GM19240 (cell line): ENCODE measurements at regions not wholly inside any gene's neighbourhood (a gene's known extent, or its start where the extent isn't known, plus 50 kb on each side); places are given as distances from the start of the nearest gene placed in this dataset.
"Not testable (repeated sequence)": the region's sequence is repeated elsewhere in the genome, so short reads cannot be mapped to it uniquely, and the experiment has no call there.

Experiments
- DNase-seq: peaks from one replicate; pipeline ENCODE4 v3.0.0; 2011; ENCODE audit warnings: low spot score; ENCODE audit not compliant: insufficient read length

- no peak for DNase-seq
Measured at GRCh38 chr1:101185421-101185820, 51.4 kb upstream of the S1PR1 start.

GRCh38 chr1:101183388-101183699, 53.5 kb upstream of the S1PR1 start:
- no peak for DNase-seq

- no peak for DNase-seq
Measured at GRCh38 chr1:101182627-101183387, 54.0 kb upstream of the S1PR1 start.

GRCh38 chr1:101181930-101182329, 54.9 kb upstream of the S1PR1 start:
- DNase-seq: no peak

DNA sequence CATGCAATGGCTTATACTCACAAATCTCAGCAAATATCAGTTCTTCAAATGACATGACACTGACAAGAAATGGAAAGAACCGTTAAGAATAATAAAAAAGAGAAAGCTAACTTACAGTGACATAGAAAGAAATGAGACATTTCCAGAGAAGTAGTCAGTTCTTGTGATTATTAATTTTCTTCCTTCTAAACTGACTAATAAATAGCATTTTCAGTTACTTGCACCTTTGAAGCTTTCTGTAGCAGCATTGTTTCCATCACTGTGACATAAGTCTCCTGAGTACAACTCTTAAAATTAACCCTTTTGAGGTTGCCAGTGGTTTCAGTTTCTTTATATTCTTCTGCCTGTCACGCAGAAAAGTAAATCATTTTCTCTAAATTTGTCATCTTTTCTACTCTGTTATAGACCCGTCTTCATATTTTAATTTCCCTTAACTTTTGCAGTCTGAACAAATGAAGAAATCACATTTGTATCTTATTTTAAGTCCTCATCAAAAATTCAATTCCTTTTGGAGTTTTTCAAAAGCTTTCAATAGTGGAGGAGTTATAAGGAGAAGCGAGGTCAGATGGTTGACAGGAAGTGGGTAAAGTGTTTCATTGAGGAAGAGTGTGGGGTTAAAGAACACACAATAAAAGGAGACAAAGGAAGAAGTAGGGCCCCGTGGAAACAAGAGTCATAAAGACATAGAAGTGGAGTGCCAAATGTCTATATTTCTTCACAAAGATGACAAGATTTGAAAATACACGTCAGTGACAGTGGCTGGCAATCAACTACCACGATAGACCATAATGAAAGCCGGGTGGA, 57.9 kb upstream of the S1PR1 start:
- DNase-seq: peak; percentile 28

DNA sequence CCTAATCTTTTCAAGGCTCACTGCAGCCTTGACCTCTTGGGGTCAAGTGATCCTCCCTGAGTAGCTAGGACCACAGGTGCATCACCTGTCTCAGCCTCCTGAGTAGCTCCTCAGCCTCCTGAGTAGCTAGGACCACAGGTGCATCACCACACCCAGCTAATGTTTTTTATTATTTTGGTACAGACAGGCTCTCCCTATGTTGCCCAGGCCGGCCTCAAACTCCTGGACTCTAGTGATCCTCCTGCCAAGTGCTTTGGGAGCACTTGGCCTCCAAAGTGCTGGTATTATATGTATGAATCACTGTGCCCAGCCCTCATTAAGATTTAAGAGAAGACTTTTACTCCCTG, 58.5 kb upstream of the S1PR1 start:
- peak; percentile 2 for DNase-seq

GRCh38 chr1:101175886-101176285, 60.9 kb upstream of the S1PR1 start:
- no peak for DNase-seq

DNA sequence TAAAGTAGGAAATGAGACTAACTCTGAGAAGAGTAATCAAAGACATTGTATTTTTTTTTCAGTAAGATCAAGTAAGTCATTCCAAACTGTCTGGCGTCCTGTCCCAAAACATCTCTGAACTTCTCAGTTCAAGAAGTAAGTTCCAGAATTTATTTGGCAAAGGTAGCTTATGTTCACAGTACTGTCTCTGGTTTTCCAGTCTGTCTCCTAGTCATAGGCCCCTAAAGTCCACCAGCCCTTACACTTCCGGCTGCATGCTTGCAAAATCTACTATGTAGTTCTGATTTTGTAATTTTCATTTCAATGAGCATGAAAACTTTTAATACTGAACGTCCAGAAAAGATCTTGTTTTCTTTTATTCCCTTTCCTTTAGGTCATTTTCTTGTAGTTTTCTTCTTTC, 61.4 kb upstream of the S1PR1 start:
- no peak for DNase-seq

DNA sequence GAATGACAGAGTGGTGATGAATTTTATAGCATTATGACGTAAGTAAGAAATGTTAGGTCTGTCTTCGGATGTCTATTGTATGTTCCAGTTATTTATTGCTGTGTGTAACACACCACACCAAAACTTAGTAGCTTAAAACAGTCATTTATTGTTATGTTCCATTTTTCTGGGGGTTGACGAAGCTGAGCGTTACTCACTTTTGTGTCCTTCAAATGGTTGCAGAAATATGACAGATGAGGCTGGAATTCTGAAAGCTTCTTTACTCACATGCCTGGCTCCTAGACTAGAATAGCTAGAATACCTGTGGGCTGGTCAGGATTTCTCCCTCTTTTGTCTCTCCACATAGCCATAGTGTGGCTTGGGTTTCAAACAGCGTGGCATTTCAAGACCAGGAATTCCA, 62.1 kb upstream of the S1PR1 start:
- DNase-seq: no peak

DNA sequence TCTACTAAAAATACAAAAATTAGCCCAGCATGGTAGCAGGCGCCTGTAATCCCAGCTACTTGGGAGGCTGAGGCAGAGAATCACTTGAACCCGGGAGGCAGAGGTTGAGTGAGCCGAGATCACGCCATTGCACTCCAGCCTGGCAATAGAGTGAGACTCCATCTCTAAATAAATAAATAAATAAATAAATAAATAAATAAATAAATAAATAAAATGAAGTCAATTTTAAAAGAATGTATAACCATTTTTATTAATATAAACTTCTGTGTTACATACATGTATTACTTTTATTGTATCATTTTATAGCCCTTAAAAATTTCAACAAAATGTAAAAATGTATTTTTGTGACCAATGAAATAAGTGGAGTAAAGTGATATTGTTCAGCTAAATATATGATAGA, 62.5 kb upstream of the S1PR1 start:
- not testable (repeated sequence) for DNase-seq

DNA sequence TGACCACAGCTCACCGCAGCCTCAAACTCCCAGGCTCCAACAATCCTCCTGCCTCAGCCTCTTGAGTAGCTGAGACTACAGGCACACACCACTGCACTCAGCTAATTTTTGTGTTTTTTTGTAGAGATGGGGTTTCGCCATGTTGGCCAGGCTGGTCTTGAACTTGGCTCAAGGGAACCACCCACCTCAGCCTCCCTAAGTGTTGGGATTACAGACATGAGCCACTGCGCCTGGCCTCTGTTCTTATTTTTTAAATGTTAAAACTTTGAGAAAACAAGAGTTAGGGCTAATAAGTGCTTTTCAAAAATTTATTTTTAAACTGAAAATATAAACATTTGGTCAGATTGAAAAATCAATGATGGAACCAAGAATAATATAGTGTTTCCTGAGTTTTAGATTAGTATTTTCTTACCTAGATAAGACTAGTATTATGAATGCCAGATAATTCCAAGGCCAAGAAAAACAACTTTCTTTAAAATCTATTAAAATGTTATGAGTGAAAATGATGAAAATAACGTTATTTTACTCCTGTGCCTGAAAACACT, 66.2 kb upstream of the S1PR1 start:
- no peak for DNase-seq

GRCh38 chr1:101167891-101168290, 68.9 kb upstream of the S1PR1 start:
- DNase-seq: no peak

DNA sequence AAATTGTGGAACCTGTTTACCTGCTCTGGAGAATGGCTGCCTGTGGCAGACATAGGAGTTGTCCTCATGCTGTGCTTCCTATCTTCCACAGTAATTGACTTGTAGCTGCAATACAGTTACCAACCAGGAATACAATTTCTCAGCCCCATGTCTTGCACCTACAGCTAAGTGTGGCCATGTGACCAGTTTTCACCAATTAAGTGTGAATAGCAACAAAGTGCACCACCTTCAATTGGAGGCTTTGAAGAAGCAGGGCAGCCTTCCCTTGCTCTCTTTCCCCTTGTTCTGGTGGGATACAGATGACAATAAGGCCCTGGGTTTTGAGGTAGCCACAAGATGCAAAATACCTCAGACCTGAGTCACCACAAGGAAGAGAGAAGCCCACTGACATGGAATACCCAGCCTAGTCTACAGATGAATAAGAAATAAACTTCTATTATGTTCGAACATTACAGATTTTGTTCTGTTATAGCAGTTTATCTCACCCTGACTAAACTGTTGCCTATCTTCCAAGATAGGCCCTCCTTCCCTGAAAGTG, 70.2 kb upstream of the S1PR1 start:
- DNase-seq: no peak

- no peak for DNase-seq
Measured at GRCh38 chr1:101165954-101166353, 70.9 kb upstream of the S1PR1 start.

GRCh38 chr1:101165532-101165931, 71.3 kb upstream of the S1PR1 start:
- no peak for DNase-seq

GRCh38 chr1:101164776-101165175, 72.0 kb upstream of the S1PR1 start:
- DNase-seq: no peak

- DNase-seq: no peak
Measured at GRCh38 chr1:101162736-101163735, 73.8 kb upstream of the S1PR1 start.

- DNase-seq: no peak
Measured at GRCh38 chr1:101162300-101162699, 74.5 kb upstream of the S1PR1 start.

DNA sequence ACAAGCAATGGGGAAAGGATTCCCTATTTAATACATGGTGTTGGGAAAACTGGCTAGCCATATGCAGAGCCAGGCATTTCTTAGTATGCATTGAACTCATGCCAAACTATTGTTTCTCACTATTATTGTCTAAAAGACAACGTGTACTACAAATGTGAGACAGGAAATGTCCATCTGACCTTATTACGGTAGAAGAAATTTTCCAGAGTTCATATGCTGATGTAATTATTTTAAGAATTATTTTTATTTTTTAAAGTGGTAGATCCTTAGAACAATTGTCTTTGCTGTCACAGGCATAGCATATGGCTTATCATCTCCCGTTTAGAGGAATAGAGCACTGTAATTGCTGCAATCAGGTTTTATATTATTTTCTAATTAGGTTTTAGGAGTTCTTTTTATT, 75.2 kb upstream of the S1PR1 start:
- DNase-seq: no peak

GRCh38 chr1:101158424-101158823, 78.4 kb upstream of the S1PR1 start:
- DNase-seq: no peak

DNA sequence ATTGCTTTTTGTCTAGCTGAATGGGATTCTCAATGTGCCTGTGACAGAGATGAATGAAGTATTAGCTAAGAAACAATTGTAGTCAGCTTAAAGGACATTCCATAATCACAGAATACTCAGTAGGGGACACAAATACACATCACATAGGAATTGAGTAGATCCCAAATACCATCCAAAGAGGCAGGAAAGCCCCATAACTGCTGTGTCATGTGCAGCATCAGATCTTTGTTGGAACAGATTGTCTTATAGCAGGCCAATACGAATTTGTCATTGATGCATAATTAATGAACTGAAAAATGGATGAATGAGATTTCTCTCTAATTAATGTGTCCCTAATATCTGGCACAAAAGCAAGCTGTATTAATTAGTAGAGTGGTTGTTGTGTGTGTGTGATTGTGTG, 82.3 kb upstream of the S1PR1 start:
- no peak for DNase-seq
